ENCODE measurements at regions not wholly inside any gene's neighbourhood (a gene's known extent, or its start where the extent isn't known, plus 50 kb on each side); places are given as distances from the start of the nearest gene placed in this dataset.
"Not testable (repeated sequence)": the region's sequence is repeated elsewhere in the genome, so short reads cannot be mapped to it uniquely, and the experiment has no call there.

DNA sequence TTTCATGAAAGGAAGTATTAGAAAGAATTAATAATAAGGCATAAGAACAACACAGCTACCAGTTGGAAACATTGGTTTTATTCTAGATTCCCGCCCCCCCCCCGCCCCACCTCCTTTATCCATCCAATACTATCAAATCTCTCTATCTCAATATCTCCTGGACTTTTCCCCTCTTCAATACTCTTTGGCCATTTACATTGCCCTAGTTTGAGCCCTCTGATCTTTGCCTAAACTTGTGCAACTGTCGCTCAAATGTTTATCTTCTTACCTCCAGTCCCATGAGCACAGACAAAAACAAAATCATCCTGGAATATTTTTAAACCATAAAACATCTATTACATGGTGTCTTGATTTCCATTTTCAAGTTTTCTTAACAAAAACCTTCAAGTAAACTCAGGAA, 488.2 kb downstream of the KLHL13 start:
- H3K27me3 ChIP-seq (replicated peaks in 2 of 5; ENCODE audit: control insufficient read depth in 4 of 5, insufficient read depth in 5 of 5, low read length in 4 of 5) = no peaks in the 10 kb centered on the region
- WGBS (ENCODE audit: insufficient coverage) = 100% methylated on average over 1 of the region's 3 CpGs
- no peaks in the 10 kb centered on the region for H3K36me3 ChIP-seq (ENCODE audit: control insufficient read depth in 4 of 4, insufficient read depth in 4 of 4, low read length in 3 of 4)
- ChIA-PET CTCF (no interaction called here), POLR2A (no interaction called here)
- no peak overlapping the region for H3K27ac ChIP-seq (ENCODE audit: insufficient read depth in 1 of 2, low read depth in 1 of 2, low read length in 2 of 2, poor library complexity in 1 of 2, severe bottlenecking in 2 of 2)
- no peaks in the 10 kb centered on the region for H3K4me1 ChIP-seq (ENCODE audit: control extremely low read depth in 1 of 4, control insufficient read depth in 4 of 4, insufficient read depth in 4 of 4, low read length in 3 of 4)
- no peak for DNase-seq
- no peak overlapping the region for H3K4me3 ChIP-seq (ENCODE audit: control insufficient read depth in 1 of 7, extremely low read depth in 1 of 7, insufficient read depth in 4 of 7, low read depth in 2 of 7, low read length in 6 of 7)
- H3K9me3 ChIP-seq (ENCODE audit: control extremely low read depth in 1 of 5, control insufficient read depth in 4 of 5, insufficient read depth in 2 of 5, low read depth in 1 of 5, low read length in 4 of 5) = no peaks in the 10 kb centered on the region

GRCh38 chrX:117610806-117611205, 505.8 kb downstream of the KLHL13 start:
- WGBS (ENCODE audit: insufficient coverage) = 80% methylated on average over 2 of the region's 3 CpGs
- ChIA-PET POLR2A (no interaction called here), CTCF (no interaction called here)
- Histone ChIP-seq H3K36me3 (ENCODE audit: control insufficient read depth in 4 of 4, insufficient read depth in 4 of 4, low read length in 3 of 4) (no peaks in the 10 kb centered on the region), H3K4me1 (ENCODE audit: control extremely low read depth in 1 of 4, control insufficient read depth in 4 of 4, insufficient read depth in 4 of 4, low read length in 3 of 4) (no peaks in the 10 kb centered on the region), H3K27ac (ENCODE audit: insufficient read depth in 1 of 2, low read depth in 1 of 2, low read length in 2 of 2, poor library complexity in 1 of 2, severe bottlenecking in 2 of 2) (no peak overlapping the region), H3K4me3 (ENCODE audit: control insufficient read depth in 1 of 7, extremely low read depth in 1 of 7, insufficient read depth in 4 of 7, low read depth in 2 of 7, low read length in 6 of 7) (no peak overlapping the region), H3K27me3 (replicated peaks in 2 of 5; ENCODE audit: control insufficient read depth in 4 of 5, insufficient read depth in 5 of 5, low read length in 4 of 5) (no peaks in the 10 kb centered on the region), H3K9me3 (ENCODE audit: control extremely low read depth in 1 of 5, control insufficient read depth in 4 of 5, insufficient read depth in 2 of 5, low read depth in 1 of 5, low read length in 4 of 5) (no peaks in the 10 kb centered on the region)
- no peak for DNase-seq

GRCh38 chrX:117610049-117610448, 506.6 kb downstream of the KLHL13 start:
- no peaks in the 10 kb centered on the region for H3K4me1 ChIP-seq (ENCODE audit: control extremely low read depth in 1 of 4, control insufficient read depth in 4 of 4, insufficient read depth in 4 of 4, low read length in 3 of 4)
- no peak overlapping the region for H3K27ac ChIP-seq (ENCODE audit: insufficient read depth in 1 of 2, low read depth in 1 of 2, low read length in 2 of 2, poor library complexity in 1 of 2, severe bottlenecking in 2 of 2)
- no peaks in the 10 kb centered on the region for H3K36me3 ChIP-seq (ENCODE audit: control insufficient read depth in 4 of 4, insufficient read depth in 4 of 4, low read length in 3 of 4)
- DNase-seq = no peak
- WGBS (ENCODE audit: insufficient coverage) = 79% methylated on average over 3 of the region's 3 CpGs
- no peak overlapping the region for H3K4me3 ChIP-seq (ENCODE audit: control insufficient read depth in 1 of 7, extremely low read depth in 1 of 7, insufficient read depth in 4 of 7, low read depth in 2 of 7, low read length in 6 of 7)
- peaks cover 0 to 2% (median 0%) of the 10 kb centered on the region in 5 experiments for H3K9me3 ChIP-seq (ENCODE audit: control extremely low read depth in 1 of 5, control insufficient read depth in 4 of 5, insufficient read depth in 2 of 5, low read depth in 1 of 5, low read length in 4 of 5)
- no peaks in the 10 kb centered on the region for H3K27me3 ChIP-seq (replicated peaks in 2 of 5; ENCODE audit: control insufficient read depth in 4 of 5, insufficient read depth in 5 of 5, low read length in 4 of 5)
- ChIA-PET POLR2A (no interaction called here), CTCF (no interaction called here)

GRCh38 chrX:117607561-117607960, 509.0 kb downstream of the KLHL13 start:
- Histone ChIP-seq H3K27me3 (replicated peaks in 2 of 5; ENCODE audit: control insufficient read depth in 4 of 5, insufficient read depth in 5 of 5, low read length in 4 of 5) (no peaks in the 10 kb centered on the region), H3K9me3 (ENCODE audit: control extremely low read depth in 1 of 5, control insufficient read depth in 4 of 5, insufficient read depth in 2 of 5, low read depth in 1 of 5, low read length in 4 of 5) (peaks cover 0 to 2% (median 0%) of the 10 kb centered on the region in 5 experiments), H3K36me3 (ENCODE audit: control insufficient read depth in 4 of 4, insufficient read depth in 4 of 4, low read length in 3 of 4) (no peaks in the 10 kb centered on the region), H3K4me1 (ENCODE audit: control extremely low read depth in 1 of 4, control insufficient read depth in 4 of 4, insufficient read depth in 4 of 4, low read length in 3 of 4) (no peaks in the 10 kb centered on the region), H3K27ac (ENCODE audit: insufficient read depth in 1 of 2, low read depth in 1 of 2, low read length in 2 of 2, poor library complexity in 1 of 2, severe bottlenecking in 2 of 2) (no peak overlapping the region), H3K4me3 (ENCODE audit: control insufficient read depth in 1 of 7, extremely low read depth in 1 of 7, insufficient read depth in 4 of 7, low read depth in 2 of 7, low read length in 6 of 7) (no peak overlapping the region)
- no peak for DNase-seq
- ChIA-PET CTCF (no interaction called here), POLR2A (no interaction called here)

- CTCF ChIA-PET = not testable (repeated sequence)
These were observed 510.5 kb downstream of the KLHL13 start for GRCh38 chrX:117606101-117606500.

DNA sequence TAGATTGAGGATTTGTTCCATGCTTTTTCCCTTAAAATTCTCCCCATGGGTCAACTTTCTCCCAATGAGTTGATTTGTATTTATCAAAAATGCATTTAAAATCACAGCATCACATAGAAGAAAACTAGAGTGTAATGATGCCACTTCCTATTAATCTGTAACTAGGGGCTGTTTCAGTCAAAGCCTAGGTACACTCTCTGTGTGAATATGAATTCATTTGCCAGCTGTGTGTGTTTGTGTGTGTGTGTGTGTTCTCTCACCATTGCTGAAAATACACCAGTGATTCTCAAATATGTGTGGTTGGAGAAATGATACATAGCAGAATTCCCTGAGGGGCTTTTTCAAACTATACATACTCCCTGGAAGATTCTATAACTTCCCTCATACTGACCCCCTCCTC, 546.5 kb downstream of the KLHL13 start:
- Histone ChIP-seq H3K27me3 (replicated peaks in 2 of 5; ENCODE audit: control insufficient read depth in 4 of 5, insufficient read depth in 5 of 5, low read length in 4 of 5) (no peaks in the 10 kb centered on the region), H3K4me3 (ENCODE audit: control insufficient read depth in 1 of 7, extremely low read depth in 1 of 7, insufficient read depth in 4 of 7, low read depth in 2 of 7, low read length in 6 of 7) (no peak overlapping the region), H3K36me3 (ENCODE audit: control insufficient read depth in 4 of 4, insufficient read depth in 4 of 4, low read length in 3 of 4) (no peaks in the 10 kb centered on the region), H3K4me1 (ENCODE audit: control extremely low read depth in 1 of 4, control insufficient read depth in 4 of 4, insufficient read depth in 4 of 4, low read length in 3 of 4) (no peaks in the 10 kb centered on the region), H3K9me3 (ENCODE audit: control extremely low read depth in 1 of 5, control insufficient read depth in 4 of 5, insufficient read depth in 2 of 5, low read depth in 1 of 5, low read length in 4 of 5) (no peaks in the 10 kb centered on the region), H3K27ac (ENCODE audit: insufficient read depth in 1 of 2, low read depth in 1 of 2, low read length in 2 of 2, poor library complexity in 1 of 2, severe bottlenecking in 2 of 2) (no peak overlapping the region)
- POLR2A ChIA-PET = no interaction called here
- DNase-seq = no peak
- CTCF ChIA-PET = no interaction called here

More at GRCh38 chrX:117606101-117606500, 510.5 kb downstream of the KLHL13 start:
- DNase-seq; POLR2A ChIA-PET; H3K27ac ChIP-seq (ENCODE audit: insufficient read depth in 1 of 2, low read depth in 1 of 2, low read length in 2 of 2, poor library complexity in 1 of 2, severe bottlenecking in 2 of 2); H3K27me3 ChIP-seq (replicated peaks in 2 of 5; ENCODE audit: control insufficient read depth in 4 of 5, insufficient read depth in 5 of 5, low read length in 4 of 5); H3K4me1 ChIP-seq (ENCODE audit: control extremely low read depth in 1 of 4, control insufficient read depth in 4 of 4, insufficient read depth in 4 of 4, low read length in 3 of 4); H3K9me3 ChIP-seq (ENCODE audit: control extremely low read depth in 1 of 5, control insufficient read depth in 4 of 5, insufficient read depth in 2 of 5, low read depth in 1 of 5, low read length in 4 of 5); H3K4me3 ChIP-seq (ENCODE audit: control insufficient read depth in 1 of 7, extremely low read depth in 1 of 7, insufficient read depth in 4 of 7, low read depth in 2 of 7, low read length in 6 of 7); H3K36me3 ChIP-seq (ENCODE audit: control insufficient read depth in 4 of 4, insufficient read depth in 4 of 4, low read length in 3 of 4): not testable (repeated sequence)

DNA sequence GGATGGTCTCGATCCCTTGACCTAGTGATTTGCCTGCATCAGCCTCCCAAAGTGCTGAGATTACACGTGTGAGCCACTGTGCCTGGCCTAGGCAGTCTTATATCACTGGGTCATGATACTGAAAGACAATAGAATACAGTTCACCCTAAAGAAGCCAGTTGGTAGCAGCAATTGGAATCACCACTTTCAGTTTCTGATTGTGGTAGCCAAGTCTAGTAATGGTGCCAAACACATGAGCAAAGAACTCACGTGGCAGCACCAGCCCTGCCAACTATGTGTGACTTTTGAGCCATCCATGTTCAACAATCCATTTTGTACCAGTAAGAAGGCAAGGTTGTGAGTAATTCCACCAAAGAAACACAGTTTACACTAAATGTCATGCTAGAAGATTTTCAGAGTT, 548.4 kb downstream of the KLHL13 start:
- 72% methylated on average over 3 of the region's 3 CpGs for WGBS (ENCODE audit: insufficient coverage)
- no peaks in the 10 kb centered on the region for H3K4me1 ChIP-seq (ENCODE audit: control extremely low read depth in 1 of 4, control insufficient read depth in 4 of 4, insufficient read depth in 4 of 4, low read length in 3 of 4)
- H3K9me3 ChIP-seq (ENCODE audit: control extremely low read depth in 1 of 5, control insufficient read depth in 4 of 5, insufficient read depth in 2 of 5, low read depth in 1 of 5, low read length in 4 of 5) = no peaks in the 10 kb centered on the region
- H3K36me3 ChIP-seq (ENCODE audit: control insufficient read depth in 4 of 4, insufficient read depth in 4 of 4, low read length in 3 of 4) = no peaks in the 10 kb centered on the region
- DNase-seq = no peak
- POLR2A ChIA-PET = no interaction called here
- CTCF ChIA-PET = no interaction called here
- H3K27ac ChIP-seq (ENCODE audit: insufficient read depth in 1 of 2, low read depth in 1 of 2, low read length in 2 of 2, poor library complexity in 1 of 2, severe bottlenecking in 2 of 2) = no peak overlapping the region
- H3K4me3 ChIP-seq (ENCODE audit: control insufficient read depth in 1 of 7, extremely low read depth in 1 of 7, insufficient read depth in 4 of 7, low read depth in 2 of 7, low read length in 6 of 7) = no peak overlapping the region
- no peaks in the 10 kb centered on the region for H3K27me3 ChIP-seq (replicated peaks in 2 of 5; ENCODE audit: control insufficient read depth in 4 of 5, insufficient read depth in 5 of 5, low read length in 4 of 5)

DNA sequence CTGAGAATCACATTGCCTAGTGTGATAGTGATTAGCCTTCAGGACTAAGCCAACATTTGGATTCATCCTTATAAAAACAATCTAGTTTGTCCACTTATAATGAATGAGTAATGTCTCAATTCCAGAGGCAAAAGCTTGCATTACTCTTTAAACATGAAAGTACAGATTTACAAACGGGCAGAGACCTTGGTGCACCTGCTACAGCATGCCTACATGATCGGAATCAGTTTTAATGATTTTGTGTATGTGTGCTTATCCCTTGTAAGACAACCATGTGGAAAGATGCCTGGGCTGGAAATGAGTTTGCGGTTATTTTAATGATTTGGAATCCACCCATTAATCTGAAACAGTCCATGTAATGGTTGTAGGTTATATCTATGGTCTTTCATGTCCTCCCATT, 572.7 kb downstream of the KLHL13 start:
- CTCF ChIA-PET = no interaction called here
- no peaks in the 10 kb centered on the region for H3K27me3 ChIP-seq (replicated peaks in 2 of 5; ENCODE audit: control insufficient read depth in 4 of 5, insufficient read depth in 5 of 5, low read length in 4 of 5)
- no peak overlapping the region for H3K4me3 ChIP-seq (ENCODE audit: control insufficient read depth in 1 of 7, extremely low read depth in 1 of 7, insufficient read depth in 4 of 7, low read depth in 2 of 7, low read length in 6 of 7)
- no peak for DNase-seq
- POLR2A ChIA-PET = no interaction called here
- no peaks in the 10 kb centered on the region for H3K4me1 ChIP-seq (ENCODE audit: control extremely low read depth in 1 of 4, control insufficient read depth in 4 of 4, insufficient read depth in 4 of 4, low read length in 3 of 4)
- H3K27ac ChIP-seq (ENCODE audit: insufficient read depth in 1 of 2, low read depth in 1 of 2, low read length in 2 of 2, poor library complexity in 1 of 2, severe bottlenecking in 2 of 2) = no peak overlapping the region
- WGBS (ENCODE audit: insufficient coverage) = 60% methylated on average over 2 of the region's 3 CpGs
- no peaks in the 10 kb centered on the region for H3K9me3 ChIP-seq (ENCODE audit: control extremely low read depth in 1 of 5, control insufficient read depth in 4 of 5, insufficient read depth in 2 of 5, low read depth in 1 of 5, low read length in 4 of 5)
- no peaks in the 10 kb centered on the region for H3K36me3 ChIP-seq (ENCODE audit: control insufficient read depth in 4 of 4, insufficient read depth in 4 of 4, low read length in 3 of 4)
